ENCODE measurements at regions not wholly inside any gene's neighbourhood (a gene's known extent, or its start where the extent isn't known, plus 50 kb on each side); places are given as distances from the start of the nearest gene placed in this dataset.
"Not testable (repeated sequence)": the region's sequence is repeated elsewhere in the genome, so short reads cannot be mapped to it uniquely, and the experiment has no call there.

DNA sequence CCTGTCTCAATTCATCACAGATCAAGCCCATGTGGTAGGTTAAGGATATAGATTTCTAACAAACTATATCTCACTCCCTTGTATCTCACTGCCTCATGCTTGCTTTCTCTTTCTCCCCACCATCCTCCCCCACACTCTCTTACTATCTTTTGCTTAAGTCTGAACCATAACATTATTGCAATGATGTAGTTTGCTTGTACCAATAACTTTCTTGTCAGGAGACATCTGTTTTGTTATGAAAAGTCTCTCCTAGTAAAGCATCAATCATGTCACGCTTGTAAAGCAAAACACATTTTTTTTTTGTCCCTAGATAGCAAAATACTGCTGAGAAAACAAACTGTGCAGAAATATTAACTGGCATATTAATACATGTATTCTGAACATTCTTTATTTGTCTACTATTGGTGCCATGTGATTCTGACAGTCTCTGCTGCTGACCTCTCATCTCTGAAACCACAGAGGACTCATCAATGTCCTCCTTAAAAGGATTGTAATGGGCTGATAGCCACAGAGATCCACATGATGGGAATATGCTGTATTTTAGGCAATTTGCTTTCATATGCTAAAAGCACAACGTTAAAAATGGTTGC is 217.5 kb downstream of the VEGFC start:
- peak; percentile 41 for DNase-seq (ENCODE audit: low read depth)

DNA sequence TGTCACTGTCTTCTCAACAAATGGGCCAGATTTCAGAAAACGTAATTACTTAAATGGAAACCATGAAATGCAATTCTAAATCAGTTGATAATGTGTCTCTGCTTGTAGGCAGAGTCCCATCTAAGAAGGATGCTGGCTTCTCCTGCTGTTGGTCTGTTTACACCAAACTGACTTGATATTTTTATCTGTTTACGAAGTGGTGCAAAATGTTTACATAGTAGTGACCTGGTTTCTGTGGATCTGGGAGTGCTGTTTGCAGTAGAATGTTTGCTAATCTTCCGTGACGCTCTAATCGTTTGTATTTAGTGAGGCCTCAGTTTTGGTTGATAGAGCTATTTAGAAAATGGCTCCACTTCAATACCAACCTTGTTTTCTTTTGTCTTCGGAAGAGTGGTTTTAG is 213.5 kb downstream of the VEGFC start:
- no peak for DNase-seq (ENCODE audit: low read depth)

DNA sequence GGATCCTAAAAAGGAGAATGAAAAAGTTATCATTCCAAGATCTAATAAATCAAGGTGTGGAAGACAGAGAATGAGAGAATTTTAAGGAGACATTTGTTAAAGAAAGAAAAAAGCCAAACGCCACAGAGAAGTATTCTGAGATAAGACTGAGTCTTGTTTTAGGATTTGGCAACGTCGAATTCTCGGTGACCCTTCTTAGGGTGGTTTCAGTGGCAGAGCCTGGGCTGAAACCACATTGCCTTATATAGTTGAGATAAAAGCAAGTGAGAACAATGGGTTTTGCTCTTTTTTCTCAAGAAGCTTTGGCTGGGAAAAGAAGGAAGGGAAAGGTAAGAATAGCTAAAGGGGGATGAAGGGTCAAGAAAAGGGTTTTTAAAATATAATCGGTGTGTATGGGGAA is 209.4 kb downstream of the VEGFC start:
- DNase-seq (ENCODE audit: low read depth) = no peak

DNA sequence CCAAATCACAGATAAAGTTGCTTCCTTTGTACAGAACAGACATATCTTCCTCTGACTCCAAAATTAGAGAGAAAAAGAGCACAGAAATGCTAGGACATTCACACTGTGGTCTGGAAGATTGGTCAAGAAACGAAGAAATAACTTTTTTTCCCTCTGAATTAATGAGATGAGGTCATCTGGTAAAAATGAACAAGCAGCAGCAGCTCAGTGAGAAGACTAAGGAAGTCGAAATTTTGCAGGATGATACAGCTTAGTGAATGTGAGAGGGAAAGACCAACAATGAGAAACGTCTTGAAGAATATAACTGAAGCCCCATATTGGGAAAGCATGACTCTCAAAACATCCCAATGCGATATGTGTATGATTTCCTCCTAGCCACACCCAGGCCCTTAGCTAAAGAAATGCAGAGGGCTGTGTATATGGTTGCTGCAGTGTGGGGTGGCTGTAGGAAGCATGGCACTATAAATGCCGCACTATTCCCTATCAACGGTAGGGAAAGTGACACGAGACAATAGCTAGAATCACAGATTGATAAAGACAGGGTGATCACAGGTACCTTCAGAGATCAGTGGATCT is 208.6 kb downstream of the VEGFC start:
- DNase-seq (ENCODE audit: low read depth) = peak; percentile 65

DNA sequence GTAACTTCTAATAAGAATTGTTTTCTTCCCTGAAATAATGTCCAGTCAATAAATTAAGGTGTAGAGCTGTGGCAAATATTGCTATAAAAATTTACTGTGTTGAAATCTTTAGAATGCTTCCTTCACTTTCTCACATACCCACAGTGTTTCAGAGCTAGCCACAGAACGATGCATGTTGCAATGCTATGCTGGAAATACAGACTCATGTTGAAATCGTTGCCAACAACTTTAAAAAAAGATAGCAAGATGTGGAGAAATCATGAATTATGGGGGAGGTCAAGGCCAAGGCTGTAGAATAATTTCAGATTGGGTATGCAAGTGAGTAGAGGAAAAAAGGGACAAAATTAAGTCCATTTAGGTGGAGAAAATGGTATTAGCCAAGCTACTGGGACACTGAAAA is 204.8 kb downstream of the VEGFC start:
- DNase-seq (ENCODE audit: low read depth) = peak; percentile 71

DNA sequence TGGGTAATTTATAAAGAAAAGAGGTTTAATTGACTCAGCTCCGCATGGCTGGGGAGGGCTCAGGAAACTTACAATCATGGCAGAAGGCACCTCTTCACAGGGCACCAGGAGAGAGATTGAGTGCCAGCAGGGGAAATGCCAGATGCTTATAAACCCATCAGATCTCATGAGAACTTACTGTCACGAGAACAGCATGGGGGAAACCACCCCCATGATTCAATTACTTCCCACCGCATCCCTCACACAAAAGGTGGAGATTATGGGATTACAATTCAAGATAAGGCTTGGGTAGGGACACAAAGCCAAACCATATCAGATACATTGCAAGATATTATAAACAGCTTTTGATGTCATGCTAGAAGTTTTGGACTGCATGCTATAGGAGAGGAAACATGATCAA is 204.3 kb downstream of the VEGFC start:
- DNase-seq (ENCODE audit: low read depth) = no peak

DNA sequence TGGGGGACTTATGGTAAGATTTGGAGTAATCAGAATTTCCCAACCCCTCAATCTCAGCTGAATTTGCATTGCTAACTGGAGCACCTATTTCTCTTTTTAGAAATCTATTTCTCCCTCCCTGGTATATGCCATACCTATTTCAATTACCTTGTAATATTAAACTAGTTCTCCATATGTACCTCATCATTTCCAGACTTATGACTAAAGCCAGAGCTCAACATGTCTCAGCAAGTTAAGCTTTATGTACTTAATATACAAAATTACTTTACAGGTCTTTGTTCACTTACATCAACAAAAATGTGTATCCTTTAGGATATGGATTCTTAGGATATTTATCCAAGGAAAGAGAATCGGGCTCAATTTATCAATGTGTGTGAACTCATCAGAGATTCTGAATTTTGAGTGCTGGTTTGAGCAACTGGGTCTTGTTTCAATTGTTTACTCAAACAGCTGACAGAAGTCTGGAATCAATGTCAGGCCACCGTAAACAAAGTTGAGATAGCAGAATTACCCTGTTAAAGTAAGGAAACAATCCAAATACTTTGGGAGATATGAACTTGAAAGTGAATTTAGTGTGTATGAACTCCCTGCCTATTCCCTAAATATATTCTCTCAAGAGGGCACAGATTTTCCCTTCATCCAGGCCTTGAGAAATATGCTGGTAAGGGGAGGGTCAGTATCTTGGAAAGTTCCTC is 199.6 kb downstream of the VEGFC start:
- DNase-seq (ENCODE audit: low read depth) = no peak

DNA sequence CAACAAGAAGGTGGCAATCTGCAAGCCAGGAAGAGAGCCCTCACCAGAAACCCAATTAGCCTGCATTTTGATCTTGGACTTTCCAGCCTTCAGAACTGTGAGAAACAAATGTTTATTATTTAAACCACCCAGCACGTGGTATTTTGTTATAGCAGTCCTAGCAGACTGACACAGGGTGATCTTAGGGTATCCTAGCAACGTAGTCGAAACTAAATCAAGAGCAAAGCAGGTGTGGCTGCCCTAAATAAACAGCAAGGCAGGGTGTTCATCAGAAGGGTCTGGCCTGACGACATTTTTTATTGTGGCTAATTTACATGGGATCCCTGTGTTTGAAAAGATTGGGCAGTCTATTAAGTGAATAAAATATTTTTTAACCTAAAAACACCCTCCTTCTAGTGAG is 198.8 kb downstream of the VEGFC start:
- no peak for DNase-seq (ENCODE audit: low read depth)

DNA sequence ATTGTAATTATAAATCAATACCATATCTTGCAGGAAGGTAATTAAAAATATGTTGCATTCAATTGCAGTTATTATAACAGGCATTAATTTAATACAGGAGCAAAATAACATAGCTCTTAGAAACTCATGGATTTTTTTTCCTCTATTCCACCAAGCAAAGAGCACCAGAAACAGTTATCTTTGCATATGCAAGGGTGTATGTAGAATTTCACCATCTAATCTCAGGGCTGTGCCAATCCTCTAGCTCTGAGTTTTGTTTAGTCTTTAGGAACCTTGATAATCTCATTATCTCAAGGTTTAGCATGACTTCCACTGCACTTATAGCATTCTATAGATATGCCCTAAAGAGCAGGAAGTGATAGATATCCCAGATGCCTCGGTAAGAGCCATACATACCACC is 197.5 kb downstream of the VEGFC start:
- no peak for DNase-seq (ENCODE audit: low read depth)

DNA sequence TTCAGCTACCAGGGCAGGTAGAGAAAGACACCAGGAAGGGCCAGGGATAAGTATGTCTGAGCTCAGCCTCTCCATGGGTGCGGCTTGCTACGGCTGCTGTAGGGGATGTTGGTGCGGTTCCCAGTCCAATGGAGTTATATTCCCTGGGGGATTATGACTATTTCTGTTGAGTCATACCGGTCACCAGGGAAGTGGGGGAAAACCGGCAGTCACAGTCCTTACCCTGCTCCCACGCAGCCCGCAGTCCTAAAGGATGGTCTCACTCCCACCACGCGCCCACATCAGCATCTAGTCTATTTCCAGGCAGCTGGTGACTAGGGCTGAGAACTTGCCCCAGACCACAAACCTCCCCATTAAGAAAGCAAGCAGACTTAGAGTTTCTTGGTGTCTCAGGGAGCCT is 191.6 kb downstream of the VEGFC start:
- peak; percentile 34 for DNase-seq (ENCODE audit: low read depth)

DNA sequence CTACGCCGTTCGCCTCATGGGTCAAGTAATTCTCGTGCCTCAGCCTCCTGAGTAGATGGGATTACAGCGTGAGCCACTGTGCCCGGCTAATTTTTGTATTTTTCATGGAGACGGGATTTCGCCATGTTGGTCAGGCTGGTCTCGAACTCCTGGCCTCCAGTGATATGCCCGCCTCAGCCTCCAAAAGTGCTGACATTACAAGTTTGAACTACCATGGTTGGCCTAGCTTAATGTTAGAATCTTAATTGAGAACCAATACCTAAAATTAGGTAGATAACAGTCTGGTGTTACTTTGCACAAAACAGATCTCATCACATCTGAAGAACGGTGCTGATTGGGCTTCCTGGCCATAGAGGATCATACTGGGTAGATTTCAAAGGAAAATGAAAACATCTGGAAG is 184.9 kb downstream of the VEGFC start:
- no peak for DNase-seq (ENCODE audit: low read depth)

DNA sequence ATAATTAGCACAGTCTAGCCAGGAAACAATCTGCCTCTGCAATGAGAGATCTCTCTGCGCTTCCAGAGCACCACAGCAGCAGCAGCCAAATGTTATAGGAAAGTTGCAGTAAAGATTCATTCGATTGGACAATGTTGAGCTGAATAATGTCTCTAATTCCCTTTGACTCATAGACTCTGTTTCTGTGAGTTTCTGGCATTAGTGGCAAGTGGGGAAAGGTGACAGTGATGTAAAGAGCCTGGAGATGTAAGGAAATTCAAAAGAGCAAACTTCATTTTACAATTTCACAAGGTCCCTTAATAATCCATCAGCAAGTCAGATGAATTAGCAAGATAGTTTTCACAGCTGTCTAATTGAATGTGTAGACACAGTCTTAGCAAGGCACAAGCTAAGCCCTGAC is 184.4 kb downstream of the VEGFC start:
- no peak for DNase-seq (ENCODE audit: low read depth)

DNA sequence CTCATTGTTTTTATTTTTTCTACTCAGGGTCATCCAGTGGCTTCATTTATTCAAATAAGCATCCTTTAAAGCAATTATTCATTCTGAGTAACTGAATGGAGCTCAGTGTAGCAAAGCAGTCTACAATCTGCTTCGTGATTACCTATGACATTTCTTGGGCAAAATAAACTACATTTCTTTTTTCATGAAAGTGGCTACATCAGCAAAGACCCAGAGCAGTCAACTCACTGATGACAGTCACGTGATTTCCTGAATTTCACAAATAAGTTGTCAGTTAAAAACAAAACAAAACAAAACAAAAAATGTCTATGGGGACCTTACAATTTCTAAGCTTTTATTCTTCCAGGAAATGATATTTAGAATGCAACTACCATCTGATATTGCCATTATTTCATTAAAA is 182.1 kb downstream of the VEGFC start:
- no peak for DNase-seq (ENCODE audit: low read depth)

DNA sequence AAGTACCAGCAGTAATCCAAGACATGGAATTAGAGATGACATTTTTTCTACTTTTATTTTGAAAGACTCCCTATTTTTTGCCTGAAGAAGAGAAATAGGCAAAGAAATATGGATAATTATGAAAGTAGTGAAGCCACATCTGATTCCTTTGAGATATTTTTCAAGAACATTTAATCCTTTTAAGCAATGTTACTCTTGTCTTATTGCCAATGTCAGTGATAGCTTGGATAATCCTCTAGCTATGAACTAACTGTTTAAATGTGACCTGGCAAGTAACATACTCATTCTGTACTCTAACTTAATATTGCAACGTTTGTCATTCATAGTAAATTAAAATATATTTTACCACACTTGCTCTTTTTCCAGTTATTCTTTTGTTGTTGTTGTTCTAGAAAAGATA is 181.3 kb downstream of the VEGFC start:
- DNase-seq (ENCODE audit: low read depth) = no peak

DNA sequence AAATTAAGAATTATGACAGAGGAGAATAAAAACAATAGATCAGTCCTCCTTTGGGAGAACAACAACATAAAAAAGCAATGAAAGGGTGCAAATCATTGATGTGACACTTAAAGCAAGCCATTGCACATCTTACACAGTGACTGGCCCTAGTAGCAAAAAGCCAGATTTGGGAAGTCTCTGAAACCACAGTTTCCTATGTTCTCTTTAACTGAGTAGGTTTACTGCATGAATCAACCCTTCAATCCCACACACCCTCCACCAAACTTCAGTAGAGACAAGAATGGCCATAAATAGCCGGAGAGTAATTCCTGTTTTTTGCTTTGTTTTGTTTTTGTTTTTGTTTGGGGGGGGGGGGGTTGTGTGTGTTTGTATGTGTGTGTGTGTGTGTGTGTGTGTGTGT is 180.8 kb downstream of the VEGFC start:
- DNase-seq (ENCODE audit: low read depth) = peak; percentile 6

DNA sequence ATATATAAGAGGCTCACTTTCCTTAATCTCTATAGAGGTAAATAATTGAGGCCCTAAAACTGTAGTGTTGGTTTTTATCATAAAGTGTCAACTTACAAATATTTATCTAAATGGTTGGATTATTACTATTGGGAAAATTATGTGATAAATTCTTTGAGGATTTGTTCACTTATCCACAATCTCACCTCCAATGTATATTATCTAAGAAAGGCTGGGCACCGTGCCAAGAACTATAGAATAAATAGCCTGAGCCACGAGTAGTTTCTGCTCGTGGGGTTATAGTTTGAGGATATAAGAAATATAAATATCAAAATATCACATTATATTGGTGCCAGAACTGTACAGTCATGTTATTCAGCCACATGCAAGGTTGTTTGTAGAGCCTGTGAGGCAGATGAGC is 177.9 kb downstream of the VEGFC start:
- DNase-seq (ENCODE audit: low read depth) = no peak

DNA sequence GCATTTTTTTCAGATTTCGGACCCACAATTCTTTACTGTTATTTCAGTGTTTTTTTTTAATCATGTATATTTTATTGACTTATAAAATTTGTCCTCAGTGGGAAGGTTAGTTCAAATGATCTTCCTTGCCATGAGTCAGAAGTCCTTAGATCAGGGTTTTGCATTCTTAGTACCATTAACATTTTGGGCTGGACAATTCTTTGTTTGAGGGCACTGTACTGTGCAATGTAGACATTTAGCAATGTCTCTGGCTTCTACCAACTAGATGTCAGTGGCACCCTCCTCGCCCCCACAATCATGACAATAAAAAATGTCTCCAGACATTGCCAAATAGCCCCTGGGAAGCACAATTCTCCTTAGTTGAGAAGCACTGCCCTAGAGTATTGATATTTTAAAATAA is 176.6 kb downstream of the VEGFC start:
- DNase-seq (ENCODE audit: low read depth) = no peak

DNA sequence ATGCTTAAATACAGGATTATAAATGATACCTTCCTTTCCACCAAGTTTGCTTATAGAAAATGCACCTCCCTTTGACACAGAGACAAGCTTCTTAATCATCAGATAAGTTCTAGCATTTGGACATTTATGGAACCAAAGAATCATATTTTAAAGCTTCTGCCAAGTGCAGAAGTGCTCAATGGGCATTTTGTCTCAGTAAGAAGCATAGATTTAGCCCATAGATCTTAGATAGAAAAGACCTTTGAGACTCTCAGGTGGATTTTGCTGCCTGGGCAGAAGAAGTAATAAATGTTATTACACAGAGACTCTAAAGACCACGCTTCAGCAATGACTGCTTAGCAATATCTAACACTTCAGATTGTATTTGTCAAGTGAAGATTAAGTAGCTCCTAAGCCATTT is 174.6 kb downstream of the VEGFC start:
- DNase-seq (ENCODE audit: low read depth) = no peak

DNA sequence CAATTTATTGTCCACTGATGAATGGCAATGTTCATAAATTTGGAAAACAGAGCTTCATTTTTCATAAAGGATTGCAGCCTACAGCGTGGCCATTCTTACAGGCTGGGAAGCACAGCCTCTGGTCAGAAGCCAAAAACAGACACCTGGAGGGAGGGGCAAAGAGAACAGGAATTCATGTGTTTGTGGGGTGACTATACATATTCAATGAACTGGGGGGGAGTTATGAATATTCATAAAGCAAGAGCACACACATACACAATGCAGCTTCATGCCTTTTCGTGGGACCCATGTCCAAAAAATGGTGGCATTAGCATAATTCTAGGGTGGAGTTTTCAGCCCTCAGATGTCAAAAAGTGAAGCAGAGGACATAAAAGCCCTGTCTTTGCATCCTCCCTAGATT is 173.3 kb downstream of the VEGFC start:
- no peak for DNase-seq (ENCODE audit: low read depth)

DNA sequence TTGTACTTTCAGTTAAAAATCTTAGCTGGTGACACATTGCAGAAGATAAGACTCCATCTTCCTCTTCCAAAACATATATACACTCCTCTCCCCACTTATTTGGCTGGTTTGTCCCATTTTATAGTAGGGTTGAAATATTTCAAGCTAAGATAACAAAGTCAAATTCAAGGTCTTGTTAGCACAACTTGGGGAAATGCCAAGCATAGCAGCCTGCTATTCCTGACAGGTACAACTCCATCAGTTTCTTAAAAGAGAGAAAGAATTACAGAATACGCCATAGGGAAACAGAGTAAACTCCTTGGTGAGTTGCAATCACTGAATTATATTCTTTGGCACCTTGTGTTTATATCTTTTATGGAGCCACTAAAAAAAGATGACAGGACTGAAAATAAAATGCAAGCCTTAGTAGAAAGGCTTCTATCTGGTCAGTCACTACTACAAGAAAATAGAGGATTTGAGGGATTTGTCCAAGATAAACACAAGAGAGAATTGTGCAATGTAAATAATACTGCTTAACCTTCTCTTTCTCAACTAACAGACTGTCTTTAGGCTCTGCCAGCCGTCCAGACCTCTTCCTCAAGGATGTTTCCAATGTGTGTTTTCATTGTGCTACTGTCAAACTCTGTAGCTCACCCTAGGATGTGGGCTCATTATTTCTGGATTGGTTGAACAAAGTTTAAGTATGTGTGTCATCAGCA is 170.3 kb downstream of the VEGFC start:
- peak; percentile 75 for DNase-seq (ENCODE audit: low read depth)

DNA sequence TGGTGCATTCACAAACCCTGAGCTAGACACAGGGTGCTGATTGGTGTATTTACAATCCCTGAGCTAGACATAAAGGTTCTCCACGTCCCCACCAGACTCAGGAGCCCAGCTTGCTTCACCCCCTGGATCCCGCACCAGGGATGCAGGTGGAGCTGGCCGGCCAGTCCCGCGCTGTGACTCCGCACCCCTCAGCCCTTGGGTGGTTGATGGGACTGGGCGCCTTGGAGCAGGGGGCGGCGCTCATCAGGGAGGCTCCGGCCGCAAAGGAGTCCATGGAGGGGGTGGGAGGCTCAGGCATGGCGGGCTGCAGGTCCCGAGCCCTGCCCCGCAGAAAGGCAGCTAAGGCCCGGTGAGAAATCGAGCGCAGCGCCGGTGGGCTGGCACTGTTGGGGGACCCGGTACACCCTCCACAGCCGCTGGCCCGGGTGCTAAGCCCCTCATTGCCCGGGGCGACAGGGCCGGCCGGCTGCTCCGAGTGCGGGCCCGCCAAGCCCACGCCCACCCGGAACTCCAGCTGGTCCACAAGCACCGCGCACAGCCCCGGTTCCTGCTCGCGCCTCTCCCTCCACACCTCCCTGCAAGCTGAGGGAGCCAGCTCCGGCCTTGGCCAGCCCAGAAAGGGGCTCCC is 167.6 kb downstream of the VEGFC start:
- DNase-seq (ENCODE audit: low read depth) = not testable (repeated sequence)

DNA sequence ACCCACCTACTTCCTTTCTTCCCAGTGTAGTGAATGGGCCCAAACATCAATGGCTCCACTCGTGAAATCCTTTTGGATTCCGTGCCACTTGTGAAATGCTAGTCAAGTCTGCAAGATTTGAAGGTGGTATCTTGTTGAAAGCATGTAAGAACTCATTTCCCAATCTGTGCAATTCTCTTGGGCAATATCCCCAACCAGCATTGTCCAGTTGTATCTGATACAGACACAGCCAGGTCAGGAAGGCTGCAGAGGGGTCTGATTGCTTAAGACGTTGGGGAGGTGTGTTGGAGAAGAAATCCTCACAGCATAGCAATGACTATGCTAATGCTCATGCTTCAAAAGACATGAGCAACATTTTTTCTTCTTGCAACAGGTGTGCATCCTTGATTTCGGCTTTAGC is 164.8 kb downstream of the VEGFC start:
- DNase-seq (ENCODE audit: low read depth) = no peak

DNA sequence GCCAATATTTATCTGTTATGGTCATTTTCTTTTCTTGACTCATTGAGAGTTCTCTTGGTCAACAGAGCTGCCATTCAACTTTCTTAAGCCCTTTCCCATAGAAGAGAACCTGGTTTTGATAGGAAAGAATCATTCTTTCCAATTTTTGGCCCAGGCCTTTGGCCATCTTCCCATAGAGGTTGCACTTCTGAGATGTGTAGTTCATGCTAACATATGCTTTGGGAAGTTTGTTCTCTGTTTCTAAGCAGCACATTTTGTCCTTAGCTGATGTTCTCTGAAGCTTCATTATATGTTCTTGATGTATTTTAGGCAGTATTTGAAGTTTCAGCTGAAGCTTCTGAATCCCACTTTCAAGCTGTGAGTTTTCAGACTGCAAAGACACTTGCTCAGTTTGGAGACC is 161.1 kb downstream of the VEGFC start:
- no peak for DNase-seq (ENCODE audit: low read depth)
